SK-N-MC (cell line): ENCODE measurements at regions not wholly inside any gene's neighbourhood (a gene's known extent, or its start where the extent isn't known, plus 50 kb on each side); places are given as distances from the start of the nearest gene placed in this dataset.
"Not testable (repeated sequence)": the region's sequence is repeated elsewhere in the genome, so short reads cannot be mapped to it uniquely, and the experiment has no call there.

Source experiments
- EZH2 ChIP-seq: fragments of 200-600 bp; sonication (generic); IDR thresholded peaks from one replicate; pipeline ENCODE4 v1.6.1; 2017; ENCODE audit warnings: antibody characterized with exemption
- POLR2AphosphoS5 ChIP-seq: IDR thresholded peaks from 2 replicates; pipeline ENCODE4 v1.6.1; 2012; ENCODE audit warnings: mild to moderate bottlenecking, low read depth, low read length, borderline replicate concordance

GRCh38 chr2:111551428-111551827 lies 332.6 kb downstream of the ANAPC1 start:
- not testable (repeated sequence) for TF ChIP-seq EZH2, POLR2AphosphoS5
